Right renal cortex interstitium (tissue), 3 donors: ENCODE measurements at regions not wholly inside any gene's neighbourhood (a gene's known extent, or its start where the extent isn't known, plus 50 kb on each side); places are given as distances from the start of the nearest gene placed in this dataset.

Experiments used
- DNase-seq, 3 donors: peaks; one replicate each; pipeline ENCODE4 v3.0.0-alpha.2; 2013; ENCODE audit warnings: low read depth in 3 of 3, low spot score in 2 of 3

GRCh38 chrX:30955687-30956086 is 66.6 kb upstream of the TAB3 start:
- no peak for DNase-seq

GRCh38 chrX:30951003-30951402 is 61.9 kb upstream of the TAB3 start:
- DNase-seq: no peak

GRCh38 chrX:30950391-30950790 is 61.3 kb upstream of the TAB3 start:
- no peak for DNase-seq

GRCh38 chrX:30949554-30949953 is 60.5 kb upstream of the TAB3 start:
- no peak for DNase-seq

- DNase-seq: no peak
Measured at GRCh38 chrX:30948626-30949025, 59.6 kb upstream of the TAB3 start.

- no peak for DNase-seq
Measured at GRCh38 chrX:30948051-30948450, 59.0 kb upstream of the TAB3 start.

- no peak for DNase-seq
Measured at GRCh38 chrX:30943984-30944383, 54.9 kb upstream of the TAB3 start.

- DNase-seq: no peak
Measured at GRCh38 chrX:30941898-30942297, 52.8 kb upstream of the TAB3 start.

GRCh38 chrX:30939928-30940327 is 50.9 kb upstream of the TAB3 start:
- DNase-seq: no peak
